Breast epithelium (tissue), 4 donors: ENCODE measurements at regions not wholly inside any gene's neighbourhood (a gene's known extent, or its start where the extent isn't known, plus 50 kb on each side); places are given as distances from the start of the nearest gene placed in this dataset.
"Not testable (repeated sequence)": the region's sequence is repeated elsewhere in the genome, so short reads cannot be mapped to it uniquely, and the experiment has no call there.

ENCODE experiments used
- DNase-seq, 2 donors: peaks; one replicate each; pipeline ENCODE4 v3.0.0-alpha.2; 2019; ENCODE audit warnings: low spot score in 2 of 2
- H3K27ac ChIP-seq, 2 donors: fragments of 200-600 bp; sonication (generic) in 1 of 2; one replicate each; pipeline ENCODE4 v1.5.1; 2016 to 2019; ENCODE audit warnings: mild to moderate bottlenecking in 1 of 2
- H3K27me3 ChIP-seq, 2 donors: fragments of 200-600 bp; sonication (generic) in 1 of 2; one replicate each; pipeline versions ENCODE4 v1.5.1 to v1.6.0; 2017 to 2019; ENCODE audit warnings: control low read depth in 1 of 2, mild to moderate bottlenecking in 1 of 2
- H3K36me3 ChIP-seq: fragments of 200-600 bp; one replicate; pipeline ENCODE4 v1.5.1; 2019
- H3K4me1 ChIP-seq, 2 donors: fragments of 200-600 bp; sonication (generic); one replicate each; pipeline ENCODE4 v1.5.1; 2016 to 2019; ENCODE audit warnings: control low read depth in 1 of 2
- H3K4me3 ChIP-seq, 3 donors: fragments of 200-600 bp; sonication (generic); 1 replicate in 2 of 3; 2 replicates in 1 of 3; pipeline ENCODE4 v1.5.1; 2016 to 2019; ENCODE audit warnings: mild to moderate bottlenecking in 3 of 3, moderate library complexity in 2 of 3
- H3K9me3 ChIP-seq, 2 donors: fragments of 200-600 bp; sonication (generic) in 1 of 2; one replicate each; pipeline ENCODE4 v1.5.1; 2016 to 2019; ENCODE audit warnings: control low read depth in 1 of 2
- CTCF ChIP-seq, 3 donors: fragments of 450-650 bp; IDR thresholded peaks; one replicate each; pipeline ENCODE4 v1.5.1; 2016 to 2017; ENCODE audit warnings: antibody characterized with exemption in 3 of 3, mild to moderate bottlenecking in 3 of 3, moderate library complexity in 3 of 3
- POLR2A ChIP-seq: fragments of 450-650 bp; IDR thresholded peaks from one replicate; pipeline ENCODE4 v1.6.1; 2016; ENCODE audit warnings: antibody characterized with exemption, mild to moderate bottlenecking, moderate library complexity
- POLR2AphosphoS5 ChIP-seq, 3 donors: sonication (generic); formaldehyde crosslinking; IDR thresholded peaks; one replicate each; pipeline ENCODE4 v1.6.1; 2017; ENCODE audit warnings: antibody characterized with exemption in 3 of 3
- intact Hi-C: fragments of 100-400 bp; cut with DNase I; formaldehyde crosslinking; loops from one replicate; pipeline ENCODE4 v1.15.1; 2023; ENCODE audit warnings: low total_unique reads

- Histone ChIP-seq H3K27me3 (no peaks in the 10 kb centered on the region), H3K4me3 (no peak overlapping the region), H3K36me3 (no peaks in the 10 kb centered on the region), H3K27ac (peak overlapping the region in 1 of 2 donors; percentile 68), H3K9me3 (no peaks in the 10 kb centered on the region), H3K4me1 (peaks cover 6 to 7% of the 10 kb centered on the region in 2 donors)
- no peak for DNase-seq
- intact Hi-C loops, result no loop called here
- TF ChIP-seq POLR2AphosphoS5 (IDR thresholded peaks at IDR 0.05) (no peak), POLR2A (no peak), CTCF (IDR thresholded peaks at IDR 0.05) (no peak)
Observed at GRCh38 chr6:22364306-22364705, 67.5 kb upstream of the PRL start.

- Histone ChIP-seq H3K4me1 (peaks cover 6 to 7% of the 10 kb centered on the region in 2 donors), H3K9me3 (no peaks in the 10 kb centered on the region), H3K27ac (peak overlapping the region in 1 of 2 donors; percentile 7), H3K27me3 (no peaks in the 10 kb centered on the region), H3K36me3 (no peaks in the 10 kb centered on the region), H3K4me3 (no peak overlapping the region)
- no peak for DNase-seq
- intact Hi-C loops, result no loop called here
- TF ChIP-seq POLR2AphosphoS5 (IDR thresholded peaks at IDR 0.05) (no peak), CTCF (IDR thresholded peaks at IDR 0.05) (no peak), POLR2A (no peak)
Observed at GRCh38 chr6:22366214-22366613, 69.4 kb upstream of the PRL start.

- intact Hi-C loops, result no loop called here
- DNase-seq, result no peak
- Histone ChIP-seq H3K27me3 (no peaks in the 10 kb centered on the region), H3K27ac (peak overlapping the region in 1 of 2 donors; percentile 7), H3K9me3 (no peaks in the 10 kb centered on the region), H3K4me3 (no peak overlapping the region), H3K36me3 (no peaks in the 10 kb centered on the region), H3K4me1 (peaks cover 6 to 7% of the 10 kb centered on the region in 2 donors)
- TF ChIP-seq CTCF (IDR thresholded peaks at IDR 0.05) (no peak), POLR2A (no peak), POLR2AphosphoS5 (IDR thresholded peaks at IDR 0.05) (no peak)
Observed at GRCh38 chr6:22367346-22367745, 70.5 kb upstream of the PRL start.

GRCh38 chr6:22368794-22369193 lies 72.0 kb upstream of the PRL start:
- no peak for TF ChIP-seq POLR2AphosphoS5 (IDR thresholded peaks at IDR 0.05)
- TF ChIP-seq CTCF (IDR thresholded peaks at IDR 0.05), result no peak
- no peak for TF ChIP-seq POLR2A

GRCh38 chr6:22372922-22373321 lies 76.1 kb upstream of the PRL start:
- intact Hi-C loops, result no loop called here
- H3K9me3 ChIP-seq, result no peaks in the 10 kb centered on the region

More at GRCh38 chr6:22368794-22369193, 72.0 kb upstream of the PRL start:
- intact Hi-C loops, result no loop called here
- Histone ChIP-seq H3K4me3 (no peak overlapping the region), H3K9me3 (no peaks in the 10 kb centered on the region), H3K27ac (peak overlapping the region; percentile 16 to 41), H3K36me3 (no peaks in the 10 kb centered on the region), H3K27me3 (no peaks in the 10 kb centered on the region), H3K4me1 (no peaks in the 10 kb centered on the region)
- no peak for DNase-seq

GRCh38 chr6:22374950-22375349 lies 78.1 kb upstream of the PRL start:
- H3K27me3 ChIP-seq, H3K9me3 ChIP-seq, H3K27ac ChIP-seq, H3K4me1 ChIP-seq, DNase-seq, intact Hi-C loops, H3K36me3 ChIP-seq, H3K4me3 ChIP-seq: not testable (repeated sequence)

More at GRCh38 chr6:22372922-22373321, 76.1 kb upstream of the PRL start:
- DNase-seq, result no peak
- Histone ChIP-seq H3K27me3 (no peaks in the 10 kb centered on the region), H3K27ac (no peak overlapping the region), H3K36me3 (no peaks in the 10 kb centered on the region), H3K4me1 (no peaks in the 10 kb centered on the region), H3K4me3 (no peak overlapping the region)
- TF ChIP-seq POLR2AphosphoS5 (IDR thresholded peaks at IDR 0.05), result no peak
- no peak for TF ChIP-seq CTCF (IDR thresholded peaks at IDR 0.05)
- TF ChIP-seq POLR2A, result no peak

GRCh38 chr6:22376293-22376692 lies 79.5 kb upstream of the PRL start:
- intact Hi-C loops, H3K9me3 ChIP-seq, H3K27ac ChIP-seq, DNase-seq, H3K4me3 ChIP-seq, H3K27me3 ChIP-seq, H3K36me3 ChIP-seq, H3K4me1 ChIP-seq: not testable (repeated sequence)

GRCh38 chr6:22378536-22378935 lies 81.7 kb upstream of the PRL start:
- intact Hi-C loops, H3K27me3 ChIP-seq, H3K4me1 ChIP-seq, H3K27ac ChIP-seq, H3K4me3 ChIP-seq, H3K36me3 ChIP-seq, DNase-seq, H3K9me3 ChIP-seq: not testable (repeated sequence)
